ENCODE measurements at regions not wholly inside any gene's neighbourhood (a gene's known extent, or its start where the extent isn't known, plus 50 kb on each side); places are given as distances from the start of the nearest gene placed in this dataset.

- H3K27ac Mint-ChIP-seq = no peak overlapping the region
- H3K27me3 Mint-ChIP-seq (ENCODE audit: insufficient read depth) = no peaks in the 10 kb centered on the region; the same call in 1 of the 2 replicates
- H3K36me3 Mint-ChIP-seq (ENCODE audit: low read depth) = peaks cover 22% of the 10 kb centered on the region
- H3K9me3 Mint-ChIP-seq = peaks cover 17% of the 10 kb centered on the region
- no peaks in the 10 kb centered on the region for H3K4me1 Mint-ChIP-seq (ENCODE audit: low read depth)
- no peak for DNase-seq
- no peak for TF ChIP-seq CTCF (IDR thresholded peaks at IDR 0.05)
- H3K4me3 Mint-ChIP-seq = no peak overlapping the region
These were observed 148.4 kb downstream of the DTWD1 start for GRCh38 chr15:49769225-49769624.

GRCh38 chr15:49789436-49789835 is 168.6 kb downstream of the DTWD1 start:
- H3K27ac Mint-ChIP-seq = no peak overlapping the region
- peaks cover 7% of the 10 kb centered on the region for H3K36me3 Mint-ChIP-seq (ENCODE audit: low read depth)
- no peaks in the 10 kb centered on the region for H3K4me1 Mint-ChIP-seq (ENCODE audit: low read depth)
- H3K27me3 Mint-ChIP-seq (ENCODE audit: insufficient read depth) = no peaks in the 10 kb centered on the region
- DNase-seq = no peak
- TF ChIP-seq CTCF (IDR thresholded peaks at IDR 0.05) = no peak
- no peak overlapping the region for H3K4me3 Mint-ChIP-seq
- peaks cover 26% of the 10 kb centered on the region for H3K9me3 Mint-ChIP-seq

GRCh38 chr15:49793943-49794342 is 173.1 kb downstream of the DTWD1 start:
- no peak for TF ChIP-seq CTCF (IDR thresholded peaks at IDR 0.05)
- Mint-ChIP-seq H3K27me3 (ENCODE audit: insufficient read depth) (no peaks in the 10 kb centered on the region), H3K9me3 (peaks cover 21% of the 10 kb centered on the region), H3K36me3 (ENCODE audit: low read depth) (peaks cover 10% of the 10 kb centered on the region), H3K4me1 (ENCODE audit: low read depth) (no peaks in the 10 kb centered on the region), H3K4me3 (no peak overlapping the region), H3K27ac (no peak overlapping the region)
- no peak for DNase-seq

- TF ChIP-seq CTCF (IDR thresholded peaks at IDR 0.05) = no peak
- Mint-ChIP-seq H3K4me1 (ENCODE audit: low read depth) (no peaks in the 10 kb centered on the region), H3K9me3 (peaks cover 27% of the 10 kb centered on the region), H3K4me3 (no peak overlapping the region), H3K27me3 (ENCODE audit: insufficient read depth) (no peaks in the 10 kb centered on the region), H3K27ac (no peak overlapping the region), H3K36me3 (ENCODE audit: low read depth) (peaks cover 14% of the 10 kb centered on the region)
- no peak for DNase-seq
These were observed 180.9 kb downstream of the DTWD1 start for GRCh38 chr15:49801796-49802195.

All from HFFc6 (cell line).